ENCODE measurements at regions not wholly inside any gene's neighbourhood (a gene's known extent, or its start where the extent isn't known, plus 50 kb on each side); places are given as distances from the start of the nearest gene placed in this dataset.

DNA sequence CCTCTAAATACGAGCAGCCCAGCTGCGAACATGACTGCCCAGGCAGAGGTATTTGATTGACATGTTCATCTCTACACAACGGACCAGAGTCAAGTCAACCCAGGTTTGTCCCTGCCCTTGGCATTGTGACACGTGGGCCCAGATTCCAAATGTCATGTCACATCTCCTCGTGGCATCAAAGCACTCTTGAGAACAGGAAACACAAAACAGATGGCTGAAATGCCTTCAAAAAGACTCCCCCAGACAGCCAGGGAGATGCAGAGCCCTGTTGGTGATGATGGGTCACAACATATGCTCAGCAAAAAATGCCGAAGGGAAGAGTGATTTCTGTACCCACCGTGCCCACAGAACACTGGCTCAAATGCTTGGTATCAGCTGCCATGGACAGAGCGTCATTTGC lies 337.8 kb upstream of the DAB1 start:
- no peak for TF ChIP-seq CBX3 (IDR thresholded peaks at IDR 0.05; ENCODE audit: low read depth)
- TF ChIP-seq, protein P1, sequence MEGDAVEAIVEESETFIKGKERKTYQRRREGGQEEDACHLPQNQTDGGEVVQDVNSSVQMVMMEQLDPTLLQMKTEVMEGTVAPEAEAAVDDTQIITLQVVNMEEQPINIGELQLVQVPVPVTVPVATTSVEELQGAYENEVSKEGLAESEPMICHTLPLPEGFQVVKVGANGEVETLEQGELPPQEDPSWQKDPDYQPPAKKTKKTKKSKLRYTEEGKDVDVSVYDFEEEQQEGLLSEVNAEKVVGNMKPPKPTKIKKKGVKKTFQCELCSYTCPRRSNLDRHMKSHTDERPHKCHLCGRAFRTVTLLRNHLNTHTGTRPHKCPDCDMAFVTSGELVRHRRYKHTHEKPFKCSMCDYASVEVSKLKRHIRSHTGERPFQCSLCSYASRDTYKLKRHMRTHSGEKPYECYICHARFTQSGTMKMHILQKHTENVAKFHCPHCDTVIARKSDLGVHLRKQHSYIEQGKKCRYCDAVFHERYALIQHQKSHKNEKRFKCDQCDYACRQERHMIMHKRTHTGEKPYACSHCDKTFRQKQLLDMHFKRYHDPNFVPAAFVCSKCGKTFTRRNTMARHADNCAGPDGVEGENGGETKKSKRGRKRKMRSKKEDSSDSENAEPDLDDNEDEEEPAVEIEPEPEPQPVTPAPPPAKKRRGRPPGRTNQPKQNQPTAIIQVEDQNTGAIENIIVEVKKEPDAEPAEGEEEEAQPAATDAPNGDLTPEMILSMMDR (IDR thresholded peaks at IDR 0.05 in 2 of 3, conservative IDR thresholded peaks at IDR 0.05 in 1 of 3; ENCODE audit: borderline replicate concordance in 1 of 3, insufficient read depth in 1 of 3, low read depth in 2 of 3, low read length in 2 of 3): no peak
- no peak for TF ChIP-seq POLR2AphosphoS5 (IDR thresholded peaks at IDR 0.05; ENCODE audit: low read depth, low read length)
- TF ChIP-seq TCF7L2 (IDR thresholded peaks at IDR 0.05; ENCODE audit: borderline replicate concordance, extremely low read depth, insufficient read depth, insufficient read length): no peak
- TF ChIP-seq SRF (IDR thresholded peaks at IDR 0.05; ENCODE audit: low read depth): no peak
- no peak for TF ChIP-seq ZBTB33 (IDR thresholded peaks at IDR 0.05; ENCODE audit: extremely low read depth, insufficient replicate concordance, low read length)
- no peak for TF ChIP-seq FOSL1 (IDR thresholded peaks at IDR 0.05; ENCODE audit: low read depth)
- no peak for TF ChIP-seq SIN3A (IDR thresholded peaks at IDR 0.05; ENCODE audit: low read depth)
- TF ChIP-seq POLR2A (IDR thresholded peaks at IDR 0.05; ENCODE audit: borderline replicate concordance, extremely low read depth, insufficient read depth, insufficient read length): no peak
- no peak for TF ChIP-seq ZNF274 (IDR thresholded peaks at IDR 0.05; ENCODE audit: low read depth, low read length)
- TF ChIP-seq CEBPB (IDR thresholded peaks at IDR 0.05; ENCODE audit: low read depth): no peak
- TF ChIP-seq SP1 (IDR thresholded peaks at IDR 0.05; ENCODE audit: low read depth): no peak
- TF ChIP-seq EZH2 (IDR thresholded peaks at IDR 0.05): no peak
